Stimulated activated CD8-positive, alpha-beta memory T cell treated with anti-CD3 and anti-CD28 coated beads, Interleukin-2, amount 100 ng/mL, for 48 hours (primary cell): ENCODE measurements at regions not wholly inside any gene's neighbourhood (a gene's known extent, or its start where the extent isn't known, plus 50 kb on each side); places are given as distances from the start of the nearest gene placed in this dataset.
A peak's percentile ranks its signal among the peaks of the same experiment; 100 is the strongest.

Experiments
- DNase-seq, 2 donors: peaks; one replicate each; pipeline ENCODE4 v3.0.0-alpha.2; 2020; ENCODE audit warnings: low read depth in 2 of 2

GRCh38 chr6:159118924-159119323 lies 50.3 kb upstream of the FNDC1 start:
- DNase-seq: no peak

- DNase-seq: no peak
These were observed 51.6 kb upstream of the FNDC1 start for GRCh38 chr6:159117563-159117962.

DNA sequence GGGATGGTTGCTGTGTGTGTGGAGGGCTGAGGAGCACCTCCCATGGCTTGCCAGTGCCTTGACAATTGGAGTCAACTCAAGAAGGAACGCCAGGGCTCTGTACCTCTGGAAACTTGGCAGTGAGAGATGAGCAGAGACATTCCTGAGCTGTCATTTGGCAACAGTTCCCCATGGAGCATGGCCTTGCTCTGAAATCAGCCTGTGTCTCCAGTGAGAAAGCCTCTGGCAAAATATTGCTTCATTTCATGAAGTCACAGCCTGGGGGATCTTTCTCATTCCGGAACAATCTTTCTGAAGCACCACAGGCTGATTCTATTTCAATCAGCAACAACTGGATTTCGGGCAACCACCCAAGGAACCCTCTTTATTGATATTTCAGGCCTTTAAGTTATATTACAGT lies 52.2 kb upstream of the FNDC1 start:
- DNase-seq: no peak

DNA sequence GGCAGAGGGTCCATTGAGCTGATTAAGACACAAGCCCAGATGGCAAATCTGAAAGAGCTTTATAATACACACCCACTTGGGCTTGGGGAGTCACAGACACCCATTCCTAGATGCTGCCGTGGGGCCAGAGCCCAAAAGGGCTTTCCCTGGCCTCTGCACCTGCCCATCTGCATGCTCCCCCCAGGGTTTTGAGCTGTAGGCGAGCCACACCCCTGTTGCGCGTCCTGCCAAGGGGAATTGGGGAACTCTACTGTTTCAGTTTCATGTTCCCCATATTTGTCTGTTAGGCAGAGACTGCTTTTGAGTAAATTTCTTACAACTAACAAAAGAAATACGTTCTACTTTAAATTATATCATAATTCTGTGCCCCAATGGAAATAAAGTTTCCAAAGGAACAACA lies 52.9 kb upstream of the FNDC1 start:
- DNase-seq: no peak

DNA sequence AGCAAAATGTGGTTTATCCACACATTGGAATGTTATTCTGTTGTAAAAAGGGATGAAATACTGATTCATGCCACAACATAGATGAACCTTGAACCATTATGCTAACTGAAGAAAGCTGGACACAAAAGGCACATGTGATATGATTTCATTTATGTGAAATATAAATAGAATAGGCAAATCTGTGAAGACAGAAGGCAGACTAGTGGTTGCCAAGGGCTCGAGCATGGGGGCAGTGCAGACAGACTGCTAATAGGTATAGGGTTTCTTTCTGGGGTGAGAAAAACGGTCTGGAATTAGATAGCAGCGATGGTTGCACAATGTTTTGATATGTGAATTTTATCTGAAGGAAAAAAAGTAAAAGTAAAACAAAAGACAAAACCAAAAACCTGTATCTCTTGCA lies 54.6 kb upstream of the FNDC1 start:
- no peak for DNase-seq

- DNase-seq: no peak
These were observed 56.0 kb upstream of the FNDC1 start for GRCh38 chr6:159113223-159113622.

DNA sequence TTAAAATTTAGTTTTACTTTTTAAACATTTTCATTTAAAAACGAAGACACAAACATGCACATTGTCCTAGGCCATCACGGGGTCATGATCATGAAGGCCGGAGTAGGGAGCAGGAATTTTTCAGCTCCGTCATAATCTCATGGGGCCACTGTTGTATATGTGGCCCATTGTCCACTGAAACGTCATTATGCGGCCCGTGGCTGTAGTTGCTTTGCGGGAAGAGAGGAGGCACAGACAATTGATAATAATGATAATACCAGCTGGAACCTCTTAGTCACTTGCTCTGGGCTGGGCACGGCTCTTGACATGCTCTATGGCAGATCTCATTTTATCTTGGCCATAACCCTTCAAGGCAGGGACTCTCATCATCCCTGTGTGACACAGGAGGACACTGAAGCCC lies 56.5 kb upstream of the FNDC1 start:
- no peak for DNase-seq

DNA sequence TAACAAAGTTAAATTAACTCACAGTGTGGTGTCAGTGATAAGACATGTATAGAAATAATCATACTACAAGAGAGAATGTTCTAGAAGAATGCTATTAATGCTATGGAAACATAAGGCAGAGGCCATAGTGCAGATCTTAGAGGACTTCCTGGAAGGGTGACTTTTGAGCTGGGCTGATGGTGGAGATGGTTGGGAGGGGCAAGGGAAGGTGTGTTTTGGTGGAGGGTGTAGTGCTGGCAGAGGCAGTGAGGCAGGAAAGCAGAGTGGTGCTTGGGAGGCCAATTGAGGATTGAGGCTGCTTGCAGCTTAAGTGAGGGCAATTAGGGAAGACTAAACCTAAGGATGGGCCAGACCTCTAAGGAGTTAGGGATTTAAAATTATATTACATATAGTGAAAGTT lies 58.5 kb upstream of the FNDC1 start:
- DNase-seq: no peak

GRCh38 chr6:159110013-159110412 lies 59.2 kb upstream of the FNDC1 start:
- DNase-seq: no peak

DNA sequence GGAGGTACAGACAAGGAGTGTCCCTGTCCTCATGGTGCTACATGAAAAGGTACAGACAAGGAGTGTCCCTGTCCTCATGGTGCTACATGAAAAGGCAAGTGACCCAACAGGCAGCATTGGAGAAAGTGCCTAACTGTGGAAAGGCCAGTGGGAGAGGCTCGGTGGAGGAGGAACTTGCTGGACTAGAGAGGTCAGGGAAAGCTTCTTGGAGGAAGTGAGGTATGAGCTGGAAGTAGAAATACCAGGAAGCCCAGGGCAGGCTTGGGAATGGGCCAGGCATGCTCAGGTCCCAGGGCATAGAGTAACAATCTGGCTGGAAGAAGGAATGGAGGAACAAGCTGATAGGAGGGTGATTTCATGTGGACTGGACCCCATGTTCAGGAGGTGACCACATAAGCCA lies 59.8 kb upstream of the FNDC1 start:
- DNase-seq: no peak

DNA sequence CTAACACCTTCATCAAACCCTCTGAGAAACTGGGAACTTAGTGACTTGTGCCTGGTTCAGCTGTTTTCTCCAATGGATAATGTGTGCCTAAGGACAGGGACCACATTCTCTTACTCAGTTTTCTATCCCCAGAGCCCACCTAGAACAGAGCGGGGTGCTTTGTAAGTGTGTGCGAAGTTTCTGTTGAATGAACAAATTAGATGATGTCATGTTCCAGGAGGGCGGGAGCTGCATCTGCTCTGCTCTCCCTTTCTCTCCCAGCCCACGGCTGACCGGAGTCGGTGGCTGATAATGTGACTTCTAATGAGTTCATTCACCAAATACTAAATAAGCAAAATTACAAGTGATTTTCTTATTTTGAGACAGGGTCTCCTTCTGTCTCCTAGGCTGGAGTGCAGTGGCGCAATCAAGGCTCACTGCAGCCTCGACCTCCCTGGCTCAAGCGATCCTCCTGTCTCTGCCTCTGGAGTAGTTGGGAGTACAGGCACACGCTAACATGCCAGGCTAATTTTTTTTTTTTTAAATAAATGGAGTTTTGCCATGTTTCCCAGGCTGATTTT lies 60.7 kb upstream of the FNDC1 start:
- DNase-seq: no peak

- DNase-seq: no peak
These were observed 61.5 kb upstream of the FNDC1 start for GRCh38 chr6:159107451-159108260.

DNA sequence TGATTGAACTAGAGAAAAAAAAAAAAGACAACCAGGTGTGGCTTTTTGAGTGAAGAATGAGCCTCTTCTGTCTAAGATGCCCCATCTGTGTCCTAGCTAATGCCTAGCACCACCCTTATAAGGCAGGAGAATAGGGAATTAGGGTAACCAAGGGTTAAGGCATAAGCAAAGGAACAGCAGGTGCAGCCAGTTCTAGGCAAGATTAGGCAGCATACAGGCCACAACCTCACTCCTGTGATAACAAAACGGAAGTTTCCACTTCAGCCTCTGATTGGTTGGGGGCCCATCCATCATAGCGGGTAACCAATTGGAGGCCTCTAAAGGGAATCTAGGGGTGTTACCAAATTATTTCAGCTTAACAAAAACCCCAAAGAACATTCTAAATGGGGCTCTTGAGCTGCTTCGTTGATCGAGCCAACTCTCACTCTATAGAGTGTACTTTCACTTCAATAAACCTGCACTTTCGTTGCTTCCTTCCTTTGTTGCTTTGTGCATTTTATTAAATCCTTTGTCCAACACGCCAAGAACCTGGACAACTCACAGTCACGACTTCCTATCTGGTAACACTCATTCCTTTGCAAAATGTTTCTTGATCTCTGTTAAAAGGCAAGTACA lies 61.9 kb upstream of the TAGAP start:
- DNase-seq: peak; percentile 72 to 87

GRCh38 chr6:159105716-159106115 lies 60.9 kb upstream of the TAGAP start:
- DNase-seq: no peak

GRCh38 chr6:159104931-159105330 lies 60.1 kb upstream of the TAGAP start:
- no peak for DNase-seq

GRCh38 chr6:159104163-159104925 lies 59.6 kb upstream of the TAGAP start:
- DNase-seq: peak; percentile 62 to 71

DNA sequence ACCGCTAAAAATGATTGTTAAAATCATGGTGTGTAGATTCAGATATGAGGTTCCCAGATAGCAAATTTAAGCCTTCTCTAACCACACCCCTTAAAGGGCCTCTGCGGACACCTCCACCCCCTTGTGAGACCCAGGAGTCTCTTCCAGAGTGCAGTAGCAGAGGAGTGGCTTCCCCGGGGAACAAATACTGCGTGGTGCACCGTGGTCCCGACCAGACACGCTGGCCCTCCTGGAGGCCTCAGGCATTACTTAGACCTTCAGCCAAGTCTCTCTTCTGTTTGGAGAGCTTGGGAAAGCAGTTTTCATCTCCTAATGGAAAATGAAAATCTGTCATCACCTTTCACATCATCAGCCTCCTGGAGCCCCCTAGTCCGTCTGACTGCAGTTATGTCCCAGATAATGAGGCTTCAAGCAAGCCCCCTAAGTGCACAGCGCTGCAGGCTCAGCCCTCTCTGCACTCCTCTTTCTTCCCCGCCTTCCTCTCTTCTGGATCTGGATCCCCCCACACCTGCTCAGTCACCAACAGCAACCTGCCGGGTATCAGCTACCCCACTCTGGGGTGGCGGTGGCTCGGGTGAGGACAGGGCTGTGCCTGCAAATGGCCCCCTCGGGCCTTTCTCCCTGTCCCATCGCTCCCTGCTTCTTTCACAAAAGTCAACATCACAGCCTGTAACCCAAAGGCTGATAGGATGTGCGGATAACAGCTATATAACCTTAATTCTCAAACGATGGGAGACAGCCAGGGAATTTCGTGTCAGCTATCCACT lies 58.8 kb upstream of the TAGAP start:
- no peak for DNase-seq

DNA sequence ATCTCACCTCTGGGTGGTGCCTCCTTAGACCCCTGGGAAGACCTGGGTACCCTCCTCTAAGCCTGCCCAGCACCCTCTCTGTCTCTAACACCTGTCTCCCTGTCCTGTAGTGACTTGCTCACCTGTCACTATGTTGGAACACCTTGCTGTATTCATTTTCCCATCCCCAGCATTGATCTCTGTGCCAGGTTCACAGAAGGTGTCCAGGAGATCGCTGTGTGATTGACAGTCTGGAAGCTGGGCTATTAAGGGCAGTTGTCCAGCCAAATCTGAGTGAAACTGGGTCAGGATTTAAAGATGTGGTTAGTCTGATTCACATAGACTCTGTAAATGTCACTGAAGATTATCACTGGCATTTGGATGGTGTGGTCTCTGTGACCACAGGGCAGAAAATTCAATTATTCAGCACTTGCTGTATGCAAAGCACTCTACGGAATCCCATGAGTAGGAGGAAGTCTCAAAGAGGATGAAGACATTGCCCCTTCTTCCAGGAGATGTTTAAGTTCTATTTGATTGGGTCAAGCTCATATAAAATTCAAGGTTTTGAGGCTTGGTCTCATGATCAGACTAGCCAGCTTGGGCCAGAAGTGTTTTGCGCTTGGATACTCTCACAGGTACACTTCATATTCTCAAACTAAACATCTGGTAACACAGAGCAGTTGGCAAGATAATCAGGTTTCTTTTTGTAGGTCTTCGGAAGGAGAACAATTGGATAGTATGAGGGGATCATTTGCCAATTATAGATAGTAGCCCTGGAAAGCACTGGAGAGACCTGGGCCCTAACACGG lies 57.8 kb upstream of the TAGAP start:
- no peak for DNase-seq

GRCh38 chr6:159101656-159102055 lies 56.9 kb upstream of the TAGAP start:
- no peak for DNase-seq

GRCh38 chr6:159100395-159101182 lies 55.8 kb upstream of the TAGAP start:
- no peak for DNase-seq
